ENCODE measurements at regions not wholly inside any gene's neighbourhood (a gene's known extent, or its start where the extent isn't known, plus 50 kb on each side); places are given as distances from the start of the nearest gene placed in this dataset.

- ATAC-seq = no peak
- FAIRE-seq = no peak
- POLR2A ChIA-PET = no interaction called here
- TF ChIP-seq NR3C1 (IDR thresholded peaks at IDR 0.05) (no peak), EP300 (IDR thresholded peaks at IDR 0.05) (no peak), CHD4 (IDR thresholded peaks at IDR 0.05; ENCODE audit: borderline replicate concordance) (no peak), POLR2AphosphoS2 (conservative IDR thresholded peaks at IDR 0.05; ENCODE audit: low read length) (no peak), BCL3 (IDR thresholded peaks at IDR 0.05) (no peak), SMC3 (IDR thresholded peaks at IDR 0.05) (no peak), RARB (CRISPR knock-in tag; IDR thresholded peaks at IDR 0.05) (no peak), ZSCAN20 (CRISPR knock-in tag; IDR thresholded peaks at IDR 0.05) (no peak), MAFK (IDR thresholded peaks at IDR 0.05; ENCODE audit: partially characterized antibody) (no peak), RCOR1 (IDR thresholded peaks at IDR 0.05; ENCODE audit: low read depth, low read length) (no peak), NPAS2 (CRISPR knock-in tag; IDR thresholded peaks at IDR 0.05; ENCODE audit: borderline replicate concordance) (no peak), ESRRA (IDR thresholded peaks at IDR 0.05; ENCODE audit: borderline replicate concordance, low read length) (no peak)
- TF ChIP-seq, protein P1, sequence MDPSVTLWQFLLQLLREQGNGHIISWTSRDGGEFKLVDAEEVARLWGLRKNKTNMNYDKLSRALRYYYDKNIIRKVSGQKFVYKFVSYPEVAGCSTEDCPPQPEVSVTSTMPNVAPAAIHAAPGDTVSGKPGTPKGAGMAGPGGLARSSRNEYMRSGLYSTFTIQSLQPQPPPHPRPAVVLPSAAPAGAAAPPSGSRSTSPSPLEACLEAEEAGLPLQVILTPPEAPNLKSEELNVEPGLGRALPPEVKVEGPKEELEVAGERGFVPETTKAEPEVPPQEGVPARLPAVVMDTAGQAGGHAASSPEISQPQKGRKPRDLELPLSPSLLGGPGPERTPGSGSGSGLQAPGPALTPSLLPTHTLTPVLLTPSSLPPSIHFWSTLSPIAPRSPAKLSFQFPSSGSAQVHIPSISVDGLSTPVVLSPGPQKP (IDR thresholded peaks at IDR 0.05; ENCODE audit: low read depth, low read length) = no peak
- TF ChIP-seq, protein P2, sequence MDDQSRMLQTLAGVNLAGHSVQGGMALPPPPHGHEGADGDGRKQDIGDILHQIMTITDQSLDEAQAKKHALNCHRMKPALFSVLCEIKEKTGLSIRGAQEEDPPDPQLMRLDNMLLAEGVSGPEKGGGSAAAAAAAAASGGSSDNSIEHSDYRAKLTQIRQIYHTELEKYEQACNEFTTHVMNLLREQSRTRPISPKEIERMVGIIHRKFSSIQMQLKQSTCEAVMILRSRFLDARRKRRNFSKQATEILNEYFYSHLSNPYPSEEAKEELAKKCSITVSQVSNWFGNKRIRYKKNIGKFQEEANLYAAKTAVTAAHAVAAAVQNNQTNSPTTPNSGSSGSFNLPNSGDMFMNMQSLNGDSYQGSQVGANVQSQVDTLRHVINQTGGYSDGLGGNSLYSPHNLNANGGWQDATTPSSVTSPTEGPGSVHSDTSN (IDR thresholded peaks at IDR 0.05) = no peak
- no peak overlapping the region for H3K27ac ChIP-seq
- H3K9me3 ChIP-seq = no peaks in the 10 kb centered on the region
- H3K4me1 ChIP-seq = no peaks in the 10 kb centered on the region
- no peak overlapping the region for H3K4me2 ChIP-seq
- no peak for DNase-seq (ENCODE audit: low read depth in 1 of 2, low spot score in 1 of 2)
- CTCF ChIA-PET = interaction anchor here (1.0 to 9.3 kb wide), 5 partner anchors 45 to 319 kb away, joined by 3 to 204 read pairs (median 24); partner anchors contain the start of gene CDS2
- H3K4me3 ChIP-seq = no peak overlapping the region
- 48% methylated on average over 6 of the region's 6 CpGs for WGBS (ENCODE audit: missing lambda C conversion rate)
Observed at GRCh38 chr20:5445611-5446010, 128.9 kb upstream of the PROKR2 start.

DNA sequence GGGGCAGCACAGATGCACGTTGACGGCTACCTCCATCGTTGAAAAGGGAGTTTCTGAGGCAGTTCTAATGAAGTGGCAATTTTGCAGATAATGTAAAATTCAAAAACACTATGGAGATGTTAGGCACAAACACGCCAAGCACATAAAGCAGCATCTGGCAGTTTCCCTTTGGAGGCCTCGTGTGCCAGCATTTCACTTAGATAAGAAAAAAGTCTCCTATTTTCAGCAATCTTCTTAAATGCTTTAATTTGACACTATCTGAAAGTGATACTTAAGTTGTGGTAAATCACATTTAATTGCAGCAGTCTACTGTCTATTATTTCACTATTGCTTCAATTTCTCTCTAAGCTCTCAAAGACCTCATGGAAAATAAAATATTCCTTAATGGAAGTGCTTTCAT lies 125.3 kb upstream of the PROKR2 start:
- Histone ChIP-seq H3K9me3 (peaks cover 8% of the 10 kb centered on the region; the same call in 2 of the 3 replicates), H3K4me3 (no peak overlapping the region), H3K4me2 (no peak overlapping the region), H3K4me1 (no peaks in the 10 kb centered on the region), H3K27ac (no peak overlapping the region)
- ChIA-PET POLR2A (no interaction called here), CTCF (interaction anchor here (2.7 kb wide), 1 partner anchor 237 kb away, joined by 14 read pairs; no protein-coding TSS in a partner anchor)
- DNase-seq (ENCODE audit: low read depth in 1 of 2, low spot score in 1 of 2) (no peak), ATAC-seq (no peak), FAIRE-seq (peak; percentile 79)
- TF ChIP-seq FOSL2 (IDR thresholded peaks at IDR 0.05) (no peak), FOSL2 (CRISPR knock-in tag; IDR thresholded peaks at IDR 0.05) (no peak), CEBPB (IDR thresholded peaks at IDR 0.05) (no peak)
- 31% methylated on average over 5 of the region's 5 CpGs for WGBS (ENCODE audit: missing lambda C conversion rate)

- ATAC-seq = 0 out of 6 replicates have a peak, but pooled peaks of 1 of the 2 experiments have one; percentile 32
- TF ChIP-seq RARB (CRISPR knock-in tag; IDR thresholded peaks at IDR 0.05) = no peak
- TF ChIP-seq, protein P1 (IDR thresholded peaks at IDR 0.05; ENCODE audit: low read depth, low read length) = no peak
- no peak for TF ChIP-seq BCL3 (IDR thresholded peaks at IDR 0.05)
- TF ChIP-seq, protein P3, sequence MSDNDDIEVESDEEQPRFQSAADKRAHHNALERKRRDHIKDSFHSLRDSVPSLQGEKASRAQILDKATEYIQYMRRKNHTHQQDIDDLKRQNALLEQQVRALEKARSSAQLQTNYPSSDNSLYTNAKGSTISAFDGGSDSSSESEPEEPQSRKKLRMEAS (IDR thresholded peaks at IDR 0.05) = no peak
- no peak for TF ChIP-seq NPAS2 (CRISPR knock-in tag; IDR thresholded peaks at IDR 0.05; ENCODE audit: borderline replicate concordance)
- TF ChIP-seq SREBF2 (IDR thresholded peaks at IDR 0.05) = no peak
- TF ChIP-seq MYC (IDR thresholded peaks at IDR 0.05; ENCODE audit: borderline replicate concordance, low read length) = no peak
- TF ChIP-seq POLR2A (IDR thresholded peaks at IDR 0.05; ENCODE audit: low read length) = no peak
- no peak for TF ChIP-seq TP53 (CRISPR knock-in tag; IDR thresholded peaks at IDR 0.05)
- Histone ChIP-seq H3K4me2 (no peak overlapping the region), H3K4me3 (no peak overlapping the region), H3K9me3 (peaks cover 11% of the 10 kb centered on the region; the same call in 2 of the 3 replicates), H3K4me1 (no peaks in the 10 kb centered on the region), H3K27ac (no peak overlapping the region)
- no peak for DNase-seq (ENCODE audit: low read depth in 1 of 2, low spot score in 1 of 2)
- CTCF ChIA-PET = interaction anchor here (3.2 kb wide), 1 partner anchor 14 kb away, joined by 26 read pairs; no protein-coding TSS in a partner anchor
- POLR2A ChIA-PET = no interaction called here
- FAIRE-seq = no peak
- 33% methylated on average over 4 of the region's 4 CpGs for WGBS (ENCODE audit: missing lambda C conversion rate)
Observed at GRCh38 chr20:5434116-5434515, 117.4 kb upstream of the PROKR2 start.
